Mucosa of descending colon (tissue), 3 donors: ENCODE measurements at regions not wholly inside any gene's neighbourhood (a gene's known extent, or its start where the extent isn't known, plus 50 kb on each side); places are given as distances from the start of the nearest gene placed in this dataset.
"Not testable (repeated sequence)": the region's sequence is repeated elsewhere in the genome, so short reads cannot be mapped to it uniquely, and the experiment has no call there.

Source experiments
- ATAC-seq: fragments of 200-7000 bp; cut with Tn5 transposase; one replicate; pipeline ENCODE4 v1.9.1; 2020; ENCODE audit warnings: mild to moderate bottlenecking, moderate library complexity
- DNase-seq, 3 donors: peaks; one replicate each; pipeline ENCODE4 v3.0.0-alpha.2; 2020
- H3K36me3 ChIP-seq: fragments of 200-600 bp; one replicate; pipeline ENCODE4 v1.8.0; 2021; ENCODE audit warnings: low read depth, mild to moderate bottlenecking
- H3K4me1 ChIP-seq: fragments of 200-600 bp; one replicate; pipeline ENCODE4 v1.8.0; 2021; ENCODE audit warnings: low read depth, mild to moderate bottlenecking
- H3K4me3 ChIP-seq: fragments of 200-600 bp; one replicate; pipeline ENCODE4 v1.8.0; 2021; ENCODE audit warnings: mild to moderate bottlenecking
- H3K9me3 ChIP-seq: fragments of 200-600 bp; one replicate; pipeline ENCODE4 v1.8.0; 2021; ENCODE audit warnings: mild to moderate bottlenecking
- CTCF ChIP-seq: fragments of 200-600 bp; IDR thresholded peaks from one replicate; pipeline ENCODE4 v1.8.0; 2022; ENCODE audit warnings: antibody characterized with exemption, mild to moderate bottlenecking
- intact Hi-C, 2 donors: fragments of 100-400 bp; cut with DNase I in 1 of 2; cut with micrococcal nuclease in 1 of 2; formaldehyde crosslinking; loops; one replicate each; pipeline versions ENCODE4 v1.11.0 to v1.11.1; 2022; cut with DNase I, micrococcal nuclease
- donor health status: DM: no; HTN: no; CAD: no; lungs with moderate emphysema.
- donor health status: DM: no; HTN: no; CAD: no.
- donor health status: DM: no; HTN: yes; CAD: no.

DNA sequence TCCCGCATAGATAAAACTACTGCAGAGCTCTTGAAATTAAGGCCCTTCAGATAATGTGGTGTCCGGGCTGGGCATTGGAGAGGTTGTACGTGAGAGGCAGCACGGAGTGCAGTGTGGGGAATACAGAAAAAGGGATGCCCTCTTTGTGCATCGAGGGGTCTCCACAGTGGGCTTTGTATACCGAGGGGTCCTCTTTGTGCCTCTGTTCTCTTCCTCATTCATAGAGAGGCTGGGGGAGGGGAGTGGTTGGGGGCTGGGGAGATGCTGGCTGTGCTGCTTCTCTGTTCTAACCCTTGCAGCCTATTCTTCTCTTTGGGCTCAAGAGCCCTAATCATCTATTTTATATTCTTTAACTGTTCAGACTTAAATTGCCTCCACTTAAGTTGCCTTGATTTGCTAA is 74.3 kb upstream of the NDN start:
- Histone ChIP-seq H3K9me3 (peaks cover 4% of the 10 kb centered on the region), H3K4me3 (no peak overlapping the region), H3K4me1 (no peaks in the 10 kb centered on the region), H3K36me3 (no peaks in the 10 kb centered on the region)
- DNase-seq (no peak), ATAC-seq (no peak)
- TF ChIP-seq CTCF: no peak
- intact Hi-C loops: no loop called here

GRCh38 chr15:23762026-23762425 is 74.9 kb upstream of the NDN start:
- no peak for DNase-seq
- ATAC-seq: no peak

DNA sequence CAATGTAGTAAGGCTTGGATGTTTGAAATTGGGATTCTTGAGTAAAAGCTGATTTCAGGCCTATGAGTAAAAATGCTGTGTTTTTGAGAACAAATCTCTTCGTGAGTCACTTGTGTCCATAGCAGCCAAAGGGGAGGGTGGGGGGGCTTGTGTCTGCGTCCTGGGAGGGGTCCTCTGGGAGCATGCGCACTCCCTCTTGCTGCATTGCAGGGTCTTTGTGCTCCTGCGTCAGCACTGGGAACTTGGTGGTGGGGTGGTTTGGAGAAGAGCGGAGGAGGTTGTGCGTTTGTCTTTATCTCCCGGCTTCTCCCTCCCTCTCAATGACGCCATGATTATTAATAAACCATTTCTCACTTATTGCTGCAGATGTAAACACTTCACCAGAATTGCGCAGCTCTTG is 75.9 kb upstream of the NDN start:
- H3K4me3 ChIP-seq: no peak overlapping the region
- TF ChIP-seq CTCF: no peak
- no peaks in the 10 kb centered on the region for H3K36me3 ChIP-seq
- ATAC-seq (no peak), DNase-seq (no peak)
- intact Hi-C loops: no loop called here
- peaks cover 4% of the 10 kb centered on the region for H3K9me3 ChIP-seq
- no peaks in the 10 kb centered on the region for H3K4me1 ChIP-seq

More at GRCh38 chr15:23762026-23762425, 74.9 kb upstream of the NDN start:
- Histone ChIP-seq H3K9me3 (peaks cover 7% of the 10 kb centered on the region), H3K4me1 (no peaks in the 10 kb centered on the region), H3K36me3 (no peaks in the 10 kb centered on the region), H3K4me3 (no peak overlapping the region)
- no peak for TF ChIP-seq CTCF
- intact Hi-C loops: no loop called here

GRCh38 chr15:23764306-23764705 is 77.2 kb upstream of the NDN start:
- Histone ChIP-seq H3K9me3 (peaks cover 4% of the 10 kb centered on the region), H3K4me3 (no peak overlapping the region), H3K36me3 (no peaks in the 10 kb centered on the region), H3K4me1 (no peaks in the 10 kb centered on the region)
- intact Hi-C loops: no loop called here
- no peak for TF ChIP-seq CTCF
- ATAC-seq (no peak), DNase-seq (no peak)

- no peak for TF ChIP-seq CTCF
- DNase-seq (no peak), ATAC-seq (no peak)
- Histone ChIP-seq H3K4me1 (no peaks in the 10 kb centered on the region), H3K4me3 (no peak overlapping the region), H3K9me3 (peaks cover 7% of the 10 kb centered on the region), H3K36me3 (no peaks in the 10 kb centered on the region)
- intact Hi-C loops: no loop called here
Measured at GRCh38 chr15:23764716-23765115, 77.6 kb upstream of the NDN start.

- H3K9me3 ChIP-seq, H3K4me1 ChIP-seq, DNase-seq, intact Hi-C loops, H3K4me3 ChIP-seq, ATAC-seq, H3K36me3 ChIP-seq: not testable (repeated sequence)
Measured at GRCh38 chr15:23766779-23767178, 79.7 kb upstream of the NDN start.
